DMS53 treated with DMSO at 0.1 percent for 48 hours (cell line): ENCODE measurements at regions not wholly inside any gene's neighbourhood (a gene's known extent, or its start where the extent isn't known, plus 50 kb on each side); places are given as distances from the start of the nearest gene placed in this dataset.
A peak's percentile ranks its signal among the peaks of the same experiment; 100 is the strongest.

Experiments
- DNase-seq: peaks from one replicate; lab custom pipeline; 2025; ENCODE audit not compliant: unreplicated experiment; lab: John Stamatoyannopoulos, UW

- peak; percentile 14 for DNase-seq
These were observed 312.0 kb upstream of the CA10 start for GRCh38 chr17:52470553-52470952.

DNA sequence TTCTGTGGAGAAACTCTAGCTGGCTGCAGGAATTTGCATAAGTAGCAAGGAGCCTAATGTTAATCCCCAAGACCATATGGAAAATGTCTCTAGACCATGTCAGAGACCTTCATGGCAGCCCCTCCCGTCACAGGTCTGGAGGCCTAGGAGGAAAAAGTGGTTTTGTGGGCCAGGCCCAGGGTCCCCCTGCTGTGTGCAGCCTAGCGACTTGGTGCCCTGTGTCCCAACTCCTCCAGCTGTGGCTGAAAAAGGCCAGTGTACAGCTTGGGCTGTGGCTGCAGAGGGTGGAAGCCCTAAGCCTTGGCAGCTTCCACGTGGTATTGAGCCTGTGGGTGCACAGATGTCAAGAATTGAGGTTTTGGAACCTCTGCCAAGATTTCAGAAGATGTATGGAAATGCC lies 306.9 kb upstream of the CA10 start:
- no peak for DNase-seq

DNA sequence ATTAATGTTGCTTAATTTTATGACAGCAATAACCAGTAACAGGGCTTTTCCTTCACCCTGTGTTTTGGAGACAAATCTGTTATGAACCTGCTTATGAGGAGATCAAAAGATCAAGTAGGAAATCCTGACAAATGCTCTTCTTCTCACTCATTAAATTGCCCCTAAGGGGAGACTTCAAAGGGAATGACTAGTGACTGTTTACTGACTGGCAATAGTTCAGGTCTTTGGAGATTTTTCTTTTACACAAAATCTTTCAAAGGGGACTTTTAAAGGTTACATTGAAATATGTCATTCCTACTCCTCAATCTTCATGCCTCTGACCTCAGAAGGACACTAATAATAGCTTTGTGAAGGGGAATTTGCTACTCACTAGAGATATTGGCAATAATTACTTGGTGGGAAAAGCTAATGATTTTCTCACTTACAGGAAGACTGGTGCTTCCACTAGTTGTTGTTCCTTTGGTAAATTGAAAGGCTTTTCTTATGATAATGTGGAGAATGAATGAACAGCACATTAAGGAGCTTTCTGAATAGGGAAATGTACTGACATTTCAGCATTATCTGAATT lies 292.9 kb upstream of the CA10 start:
- DNase-seq, result no peak

DNA sequence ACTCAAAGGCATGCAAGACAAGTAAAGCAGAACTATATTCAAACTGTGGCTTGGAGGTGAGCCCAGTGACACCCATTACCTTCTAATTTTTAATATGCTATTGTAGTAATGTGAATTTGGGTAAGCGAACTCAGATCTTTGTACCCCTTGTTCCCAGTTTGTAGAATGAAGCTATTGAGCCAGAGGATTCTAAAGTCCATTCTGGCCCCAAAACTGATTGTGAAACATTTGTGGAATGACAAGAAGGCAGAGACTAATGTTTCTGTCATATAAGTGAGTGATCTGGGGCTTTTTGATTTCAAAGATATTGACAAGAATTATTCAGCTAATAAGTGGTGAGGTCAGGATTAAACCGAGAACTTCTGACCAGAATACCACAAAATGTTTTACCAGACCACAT lies 283.8 kb upstream of the CA10 start:
- DNase-seq, result no peak

DNA sequence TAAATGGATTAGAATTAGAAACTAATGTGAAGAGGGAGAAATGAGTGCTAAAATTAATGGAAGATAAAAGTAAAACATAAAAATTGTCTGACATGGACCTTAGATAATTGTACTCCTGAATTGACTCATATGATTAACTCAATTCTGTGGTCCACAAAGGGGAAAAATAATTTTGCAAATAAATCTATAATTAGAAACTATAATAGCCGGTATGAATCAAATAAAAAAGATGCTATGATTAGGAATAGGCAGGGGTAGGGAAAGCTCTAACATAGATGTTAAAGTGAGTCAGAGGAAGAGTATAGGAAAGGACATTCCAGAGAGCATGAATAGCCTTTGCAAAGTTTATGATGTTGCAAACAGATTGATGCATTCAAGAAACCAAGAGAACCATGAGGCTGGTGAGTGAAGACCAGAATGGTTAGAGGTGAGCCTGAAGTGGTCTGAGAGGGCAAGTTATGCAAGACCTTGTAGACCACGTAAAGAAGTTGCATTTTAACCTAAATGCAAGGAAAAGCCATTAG lies 262.1 kb upstream of the CA10 start:
- no peak for DNase-seq

DNA sequence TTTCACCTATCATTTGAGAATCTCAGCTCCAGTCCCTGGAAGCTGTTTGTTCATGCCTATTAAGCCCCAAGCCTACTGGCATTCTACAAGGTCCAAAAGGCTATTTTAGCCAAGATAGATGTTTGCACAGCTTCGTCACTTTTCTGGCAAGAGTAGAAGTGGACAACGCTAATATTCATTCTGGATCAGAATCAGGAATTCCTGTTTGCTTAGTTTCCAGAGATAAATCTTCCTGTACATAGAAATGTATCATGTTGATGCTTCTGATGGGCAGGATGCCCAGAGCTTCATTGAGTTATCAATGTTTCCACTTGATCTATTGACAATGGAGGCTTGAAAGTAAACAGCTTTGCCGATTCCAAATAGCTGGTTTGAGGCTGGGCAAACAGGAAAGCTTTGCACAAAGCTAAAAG lies 260.7 kb upstream of the CA10 start:
- peak; percentile 97 for DNase-seq

DNA sequence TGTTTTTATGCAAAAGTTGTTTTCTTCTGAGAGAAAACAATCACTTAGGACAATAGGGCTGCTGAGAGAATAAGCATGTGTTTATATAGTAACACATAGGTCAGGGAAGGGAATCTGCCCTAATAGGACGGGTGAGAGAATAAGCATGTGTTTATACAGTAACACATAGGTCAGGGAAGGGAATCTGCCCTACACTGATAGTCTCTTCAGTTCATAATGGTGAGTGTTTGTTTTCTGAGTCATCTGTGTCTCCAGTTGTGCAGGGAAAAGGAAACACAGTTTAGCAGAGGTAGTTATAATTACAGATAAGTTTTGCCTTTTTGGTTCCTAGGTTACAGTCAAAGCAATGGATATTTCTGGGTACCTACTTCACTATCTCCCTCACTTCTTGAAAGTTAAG lies 252.3 kb upstream of the CA10 start:
- peak; percentile 98 for DNase-seq

GRCh38 chr17:52409222-52409621 lies 250.7 kb upstream of the CA10 start:
- peak; percentile 13 for DNase-seq

DNA sequence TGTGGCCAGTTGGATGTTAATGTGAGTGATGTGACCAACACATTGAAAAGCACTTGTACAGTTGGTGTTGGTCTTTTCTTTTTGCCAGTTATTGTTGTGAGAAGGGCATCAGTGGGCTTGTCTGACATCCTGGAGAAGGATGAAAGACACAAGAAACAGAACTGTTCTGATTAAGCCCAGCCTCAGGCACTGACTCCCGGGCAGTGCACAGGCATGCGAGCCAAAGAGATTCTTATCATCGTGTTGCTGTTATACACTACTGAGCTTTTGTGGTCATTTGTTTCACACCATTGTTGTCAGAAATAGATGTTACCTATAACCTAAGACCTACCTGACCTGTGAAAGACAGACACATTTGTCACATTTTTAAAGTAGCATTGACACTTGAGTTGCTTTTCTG lies 236.8 kb upstream of the CA10 start:
- DNase-seq, result no peak

GRCh38 chr17:52390422-52390821 lies 231.9 kb upstream of the CA10 start:
- no peak for DNase-seq

DNA sequence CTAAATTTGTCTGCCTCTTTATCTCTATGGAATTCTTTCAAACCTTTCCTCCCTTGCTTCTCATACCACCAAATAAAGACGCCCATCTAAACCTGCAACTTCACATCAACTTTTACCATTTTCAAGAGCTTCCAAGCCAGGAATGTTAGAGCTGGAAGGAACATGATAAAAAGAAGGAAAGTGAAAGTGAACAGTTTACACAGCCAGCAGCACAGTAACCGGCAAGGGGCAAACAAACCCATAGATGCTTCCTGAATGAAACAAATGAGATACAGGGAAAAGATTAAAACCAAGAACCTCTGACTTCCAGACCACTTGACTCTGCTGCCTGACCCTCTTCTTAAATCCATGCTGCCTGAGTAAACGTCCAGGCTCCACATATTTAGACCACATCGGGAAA lies 231.1 kb upstream of the CA10 start:
- DNase-seq, result no peak

GRCh38 chr17:52388941-52389340 lies 230.4 kb upstream of the CA10 start:
- no peak for DNase-seq

DNA sequence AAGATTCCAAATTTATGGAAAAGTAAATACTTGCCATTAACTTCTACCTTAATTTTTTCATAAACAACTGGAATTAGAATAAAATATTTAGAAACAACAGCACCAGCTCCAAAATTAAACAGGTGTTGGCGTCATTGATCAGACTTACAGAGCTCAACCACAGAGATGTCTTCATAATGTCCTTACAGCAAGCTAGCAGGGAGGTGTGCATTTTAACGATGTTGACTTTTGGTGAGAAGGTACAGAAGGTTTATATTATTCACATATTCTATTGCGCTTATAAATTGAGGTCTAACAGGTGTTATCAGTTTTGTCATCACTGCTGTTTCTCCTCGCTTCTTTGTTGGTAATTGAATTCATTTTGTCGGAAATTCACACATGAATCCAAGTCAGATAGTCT lies 226.2 kb upstream of the CA10 start:
- no peak for DNase-seq

GRCh38 chr17:52383493-52384100 lies 225.1 kb upstream of the CA10 start:
- DNase-seq, result peak; percentile 96

- DNase-seq, result no peak
These were observed 220.3 kb upstream of the CA10 start for GRCh38 chr17:52378860-52379259.

GRCh38 chr17:52376137-52376536 lies 217.6 kb upstream of the CA10 start:
- no peak for DNase-seq

- DNase-seq, result no peak
These were observed 210.4 kb upstream of the CA10 start for GRCh38 chr17:52368886-52369285.

GRCh38 chr17:52357854-52358253 lies 199.3 kb upstream of the CA10 start:
- no peak for DNase-seq

DNA sequence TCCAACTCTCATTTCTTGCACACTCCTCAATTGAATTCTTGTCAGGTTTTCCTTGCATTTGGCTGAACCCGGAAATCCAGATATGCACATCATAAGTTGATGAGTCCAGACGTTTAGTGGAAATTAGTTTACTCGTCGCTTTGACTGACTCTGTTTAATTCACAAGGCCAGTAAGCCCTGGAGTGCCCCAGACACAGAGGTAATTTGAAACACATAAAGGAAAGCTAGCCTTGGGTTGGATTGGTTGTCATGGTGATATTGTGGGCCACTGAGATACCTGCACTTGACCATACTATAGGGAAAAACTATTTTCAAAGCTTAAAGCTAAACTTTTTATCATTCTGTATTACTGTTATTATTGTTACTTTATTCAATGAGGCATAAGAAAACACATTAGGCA lies 178.3 kb upstream of the CA10 start:
- DNase-seq, result no peak

GRCh38 chr17:52306314-52306713 lies 147.8 kb upstream of the CA10 start:
- no peak for DNase-seq

DNA sequence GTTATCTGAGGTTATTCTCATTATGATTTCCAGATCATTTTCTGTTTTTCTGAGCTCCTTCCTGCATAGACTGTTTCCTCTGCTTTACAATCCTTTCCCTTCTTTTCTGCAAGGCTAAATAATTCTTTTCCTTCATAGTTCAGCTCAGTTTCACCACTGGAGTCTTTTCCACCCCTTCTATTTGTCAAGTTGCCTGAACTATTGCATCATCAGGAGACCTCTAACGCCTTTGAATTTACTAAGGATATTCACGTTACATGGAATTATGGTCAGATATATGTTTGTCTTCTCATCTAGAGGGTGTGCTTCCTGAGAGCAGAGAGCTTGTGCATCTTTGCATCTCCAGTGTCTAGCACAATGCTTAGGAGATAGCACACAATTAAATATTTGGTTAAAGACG lies 140.4 kb upstream of the CA10 start:
- no peak for DNase-seq

- DNase-seq, result peak; percentile 9
These were observed 138.9 kb upstream of the CA10 start for GRCh38 chr17:52297230-52298010.
